WTC11 (cell line): ENCODE measurements at regions not wholly inside any gene's neighbourhood (a gene's known extent, or its start where the extent isn't known, plus 50 kb on each side); places are given as distances from the start of the nearest gene placed in this dataset.

ENCODE experiments used
- ATAC-seq: fragments of 200-7000 bp; cut with Tn5 transposase; 2 replicates; pipeline ENCODE4 v1.10.0; 2021; ENCODE audit warnings: mild to moderate bottlenecking, moderate library complexity
- CTCF ChIA-PET: fragments of 300-600 bp; sonication (Branson Sonifier 250); formaldehyde crosslinking; loops from one replicate; lab custom pipeline; 2021; ENCODE audit warnings: antibody characterized with exemption; lab: Charles Lee
- POLR2A ChIA-PET: fragments of 350-600 bp; sonication (Branson Sonifier 250); formaldehyde crosslinking; loops from one replicate; lab custom pipeline; 2021; ENCODE audit warnings: antibody characterized with exemption; lab: Charles Lee
- DNase-seq: peaks from one replicate; pipeline ENCODE4 v3.0.0; 2021; ENCODE audit warnings: low spot score
- H3K27ac Mint-ChIP-seq: 2 replicates; pipeline ENCODE4 v1.8.0; 2021; ENCODE audit warnings: mixed read lengths
- H3K27me3 Mint-ChIP-seq: 2 replicates; pipeline ENCODE4 v1.8.0; 2021; ENCODE audit warnings: low read depth, mild to moderate bottlenecking, moderate library complexity, mixed read lengths
- H3K36me3 Mint-ChIP-seq: 2 replicates; pipeline ENCODE4 v1.8.0; 2021; ENCODE audit warnings: mixed read lengths
- H3K4me1 Mint-ChIP-seq: 2 replicates; pipeline ENCODE4 v1.8.0; 2022; ENCODE audit warnings: mixed read lengths
- H3K4me3 Mint-ChIP-seq: 2 replicates; pipeline ENCODE4 v1.8.0; 2021; ENCODE audit warnings: mild to moderate bottlenecking, moderate library complexity, mixed read lengths
- H3K9me3 Mint-ChIP-seq: 2 replicates; pipeline ENCODE4 v1.8.0; 2021; ENCODE audit warnings: mixed read lengths
- CREM ChIP-seq: sonication (generic); formaldehyde crosslinking; IDR thresholded peaks from 2 replicates; pipeline ENCODE4 v1.8.1; 2022; ENCODE audit warnings: mild to moderate bottlenecking, missing genetic modification reagents, moderate library complexity
- ERG ChIP-seq: fragments of 250-450 bp; sonication (Bioruptor Pico); IDR thresholded peaks from 2 replicates; pipeline ENCODE4 v1.8.0; 2021; ENCODE audit warnings: mild to moderate bottlenecking
- GABPB1 ChIP-seq: sonication (generic); formaldehyde crosslinking; IDR thresholded peaks from 2 replicates; pipeline ENCODE4 v1.8.1; 2023; ENCODE audit warnings: mild to moderate bottlenecking, missing genetic modification reagents
- IRF1 ChIP-seq: sonication (generic); formaldehyde crosslinking; IDR thresholded peaks from 2 replicates; pipeline ENCODE4 v1.8.0; 2023; ENCODE audit warnings: missing genetic modification reagents
- JUN ChIP-seq: sonication (generic); formaldehyde crosslinking; IDR thresholded peaks from 2 replicates; pipeline ENCODE4 v1.8.0; 2023; ENCODE audit warnings: mild to moderate bottlenecking, missing genetic modification reagents
- KAT7 ChIP-seq: sonication (generic); formaldehyde crosslinking; IDR thresholded peaks from 2 replicates; pipeline ENCODE4 v1.8.1; 2023; ENCODE audit warnings: missing genetic modification reagents, mild to moderate bottlenecking, borderline replicate concordance
- ZBTB21 ChIP-seq: sonication (generic); formaldehyde crosslinking; IDR thresholded peaks from 2 replicates; pipeline ENCODE4 v1.8.1; 2023; ENCODE audit warnings: mild to moderate bottlenecking, missing genetic modification reagents, borderline replicate concordance
- ZMAT4 ChIP-seq: fragments of 250-450 bp; sonication (Bioruptor Pico); IDR thresholded peaks from 2 replicates; pipeline ENCODE4 v1.9.0; 2021; ENCODE audit warnings: mild to moderate bottlenecking
- ZNF281 ChIP-seq: sonication (generic); formaldehyde crosslinking; IDR thresholded peaks from 2 replicates; pipeline ENCODE4 v1.8.0; 2023; ENCODE audit warnings: mild to moderate bottlenecking, missing genetic modification reagents
- ZSCAN18 ChIP-seq: fragments of 250-450 bp; sonication (Bioruptor Pico); IDR thresholded peaks from 2 replicates; pipeline ENCODE4 v2.1.2; 2022; ENCODE audit warnings: mild to moderate bottlenecking, moderate library complexity
- TF ChIP-seq, protein P1 (sequence below): fragments of 250-450 bp; sonication (Bioruptor Pico); IDR thresholded peaks from 2 replicates; pipeline ENCODE4 v1.9.0; 2021; ENCODE audit warnings: mild to moderate bottlenecking, borderline replicate concordance
- TF ChIP-seq, protein P2 (sequence below): sonication (generic); formaldehyde crosslinking; IDR thresholded peaks from 2 replicates; pipeline ENCODE4 v1.8.1; 2022; ENCODE audit warnings: missing genetic modification reagents, borderline replicate concordance
- TF ChIP-seq, protein P3 (sequence below): sonication (generic); formaldehyde crosslinking; IDR thresholded peaks from 2 replicates; pipeline ENCODE4 v1.8.1; 2023; ENCODE audit warnings: mild to moderate bottlenecking, missing genetic modification reagents, moderate library complexity
- TF ChIP-seq, protein P4 (sequence below): sonication (generic); formaldehyde crosslinking; IDR thresholded peaks from 2 replicates; pipeline ENCODE4 v1.8.0; 2022; ENCODE audit warnings: mild to moderate bottlenecking, missing genetic modification reagents

DNA sequence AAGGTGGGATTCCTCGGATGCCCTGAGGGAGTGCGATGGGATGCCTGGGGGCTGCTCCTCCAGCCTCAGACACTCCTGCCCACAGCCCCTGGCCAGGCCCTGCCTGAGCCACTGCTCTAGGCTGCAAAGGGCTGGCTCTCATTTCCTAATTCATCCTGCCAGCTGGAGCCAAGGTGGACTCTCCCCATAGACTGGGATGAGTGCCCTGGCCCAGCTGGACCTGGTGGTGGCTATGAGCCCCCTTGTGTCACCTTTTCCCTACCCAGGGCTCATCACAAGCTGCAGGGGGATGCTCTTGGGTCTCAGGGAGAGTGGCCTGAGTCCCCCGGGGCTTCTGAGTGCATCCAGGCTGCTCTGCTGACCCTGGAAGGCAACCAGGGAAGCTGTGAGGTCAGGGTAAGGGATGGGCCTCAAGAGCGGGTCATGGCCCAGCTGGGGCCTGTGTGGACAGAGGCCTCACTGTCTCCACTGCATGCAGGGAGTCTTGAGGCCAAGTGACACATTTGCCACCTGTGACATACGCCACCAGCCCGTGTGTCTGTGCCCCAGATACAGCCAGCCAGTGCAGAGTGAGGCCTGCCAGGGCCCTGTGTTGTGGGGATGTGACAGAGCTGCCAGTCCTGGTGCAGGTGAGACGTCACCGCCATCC is 102.7 kb upstream of the IER5L start (continued):
- TF ChIP-seq, protein P1, sequence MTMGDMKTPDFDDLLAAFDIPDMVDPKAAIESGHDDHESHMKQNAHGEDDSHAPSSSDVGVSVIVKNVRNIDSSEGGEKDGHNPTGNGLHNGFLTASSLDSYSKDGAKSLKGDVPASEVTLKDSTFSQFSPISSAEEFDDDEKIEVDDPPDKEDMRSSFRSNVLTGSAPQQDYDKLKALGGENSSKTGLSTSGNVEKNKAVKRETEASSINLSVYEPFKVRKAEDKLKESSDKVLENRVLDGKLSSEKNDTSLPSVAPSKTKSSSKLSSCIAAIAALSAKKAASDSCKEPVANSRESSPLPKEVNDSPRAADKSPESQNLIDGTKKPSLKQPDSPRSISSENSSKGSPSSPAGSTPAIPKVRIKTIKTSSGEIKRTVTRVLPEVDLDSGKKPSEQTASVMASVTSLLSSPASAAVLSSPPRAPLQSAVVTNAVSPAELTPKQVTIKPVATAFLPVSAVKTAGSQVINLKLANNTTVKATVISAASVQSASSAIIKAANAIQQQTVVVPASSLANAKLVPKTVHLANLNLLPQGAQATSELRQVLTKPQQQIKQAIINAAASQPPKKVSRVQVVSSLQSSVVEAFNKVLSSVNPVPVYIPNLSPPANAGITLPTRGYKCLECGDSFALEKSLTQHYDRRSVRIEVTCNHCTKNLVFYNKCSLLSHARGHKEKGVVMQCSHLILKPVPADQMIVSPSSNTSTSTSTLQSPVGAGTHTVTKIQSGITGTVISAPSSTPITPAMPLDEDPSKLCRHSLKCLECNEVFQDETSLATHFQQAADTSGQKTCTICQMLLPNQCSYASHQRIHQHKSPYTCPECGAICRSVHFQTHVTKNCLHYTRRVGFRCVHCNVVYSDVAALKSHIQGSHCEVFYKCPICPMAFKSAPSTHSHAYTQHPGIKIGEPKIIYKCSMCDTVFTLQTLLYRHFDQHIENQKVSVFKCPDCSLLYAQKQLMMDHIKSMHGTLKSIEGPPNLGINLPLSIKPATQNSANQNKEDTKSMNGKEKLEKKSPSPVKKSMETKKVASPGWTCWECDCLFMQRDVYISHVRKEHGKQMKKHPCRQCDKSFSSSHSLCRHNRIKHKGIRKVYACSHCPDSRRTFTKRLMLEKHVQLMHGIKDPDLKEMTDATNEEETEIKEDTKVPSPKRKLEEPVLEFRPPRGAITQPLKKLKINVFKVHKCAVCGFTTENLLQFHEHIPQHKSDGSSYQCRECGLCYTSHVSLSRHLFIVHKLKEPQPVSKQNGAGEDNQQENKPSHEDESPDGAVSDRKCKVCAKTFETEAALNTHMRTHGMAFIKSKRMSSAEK (CRISPR knock-in tag), result no peak

DNA sequence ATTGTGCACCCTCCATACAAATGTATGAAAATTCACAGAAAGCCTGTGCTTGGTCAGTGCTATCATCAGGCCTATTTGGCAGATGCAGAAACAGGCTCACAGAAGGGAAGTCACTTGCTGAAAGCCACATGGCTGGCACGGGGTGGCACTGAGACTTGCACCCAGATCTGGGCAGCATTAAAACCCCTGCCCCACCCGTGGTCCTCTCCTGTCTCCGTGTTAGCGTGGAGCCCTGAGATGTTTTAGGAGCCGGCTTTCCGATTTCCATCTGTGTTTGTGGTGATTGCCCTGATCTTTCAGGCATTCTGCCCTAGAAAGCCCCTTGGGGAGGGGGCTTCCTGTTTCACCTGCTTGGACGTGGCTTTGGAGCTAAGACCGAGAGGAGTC is 102.2 kb upstream of the IER5L start:
- DNase-seq (no peak), ATAC-seq (no peak)
- no peak overlapping the region for H3K27ac Mint-ChIP-seq
- H3K4me1 Mint-ChIP-seq, result peaks cover 50% of the 10 kb centered on the region
- H3K27me3 Mint-ChIP-seq, result peaks cover 1% of the 10 kb centered on the region; the same call in 1 of the 2 replicates
- TF ChIP-seq ZBTB21 (CRISPR knock-in tag), result no peak
- no peak for TF ChIP-seq GABPB1
- TF ChIP-seq JUN (CRISPR knock-in tag), result no peak
- TF ChIP-seq, protein P2, sequence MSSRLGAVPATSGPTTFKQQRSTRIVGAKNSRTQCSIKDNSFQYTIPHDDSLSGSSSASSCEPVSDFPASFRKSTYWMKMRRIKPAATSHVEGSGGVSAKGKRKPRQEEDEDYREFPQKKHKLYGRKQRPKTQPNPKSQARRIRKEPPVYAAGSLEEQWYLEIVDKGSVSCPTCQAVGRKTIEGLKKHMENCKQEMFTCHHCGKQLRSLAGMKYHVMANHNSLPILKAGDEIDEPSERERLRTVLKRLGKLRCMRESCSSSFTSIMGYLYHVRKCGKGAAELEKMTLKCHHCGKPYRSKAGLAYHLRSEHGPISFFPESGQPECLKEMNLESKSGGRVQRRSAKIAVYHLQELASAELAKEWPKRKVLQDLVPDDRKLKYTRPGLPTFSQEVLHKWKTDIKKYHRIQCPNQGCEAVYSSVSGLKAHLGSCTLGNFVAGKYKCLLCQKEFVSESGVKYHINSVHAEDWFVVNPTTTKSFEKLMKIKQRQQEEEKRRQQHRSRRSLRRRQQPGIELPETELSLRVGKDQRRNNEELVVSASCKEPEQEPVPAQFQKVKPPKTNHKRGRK (CRISPR knock-in tag), result no peak
- TF ChIP-seq KAT7 (CRISPR knock-in tag), result no peak
- ChIA-PET POLR2A (no interaction called here), CTCF (no interaction called here)
- H3K4me3 Mint-ChIP-seq, result no peak overlapping the region
- H3K9me3 Mint-ChIP-seq, result no peaks in the 10 kb centered on the region
- no peaks in the 10 kb centered on the region for H3K36me3 Mint-ChIP-seq

DNA sequence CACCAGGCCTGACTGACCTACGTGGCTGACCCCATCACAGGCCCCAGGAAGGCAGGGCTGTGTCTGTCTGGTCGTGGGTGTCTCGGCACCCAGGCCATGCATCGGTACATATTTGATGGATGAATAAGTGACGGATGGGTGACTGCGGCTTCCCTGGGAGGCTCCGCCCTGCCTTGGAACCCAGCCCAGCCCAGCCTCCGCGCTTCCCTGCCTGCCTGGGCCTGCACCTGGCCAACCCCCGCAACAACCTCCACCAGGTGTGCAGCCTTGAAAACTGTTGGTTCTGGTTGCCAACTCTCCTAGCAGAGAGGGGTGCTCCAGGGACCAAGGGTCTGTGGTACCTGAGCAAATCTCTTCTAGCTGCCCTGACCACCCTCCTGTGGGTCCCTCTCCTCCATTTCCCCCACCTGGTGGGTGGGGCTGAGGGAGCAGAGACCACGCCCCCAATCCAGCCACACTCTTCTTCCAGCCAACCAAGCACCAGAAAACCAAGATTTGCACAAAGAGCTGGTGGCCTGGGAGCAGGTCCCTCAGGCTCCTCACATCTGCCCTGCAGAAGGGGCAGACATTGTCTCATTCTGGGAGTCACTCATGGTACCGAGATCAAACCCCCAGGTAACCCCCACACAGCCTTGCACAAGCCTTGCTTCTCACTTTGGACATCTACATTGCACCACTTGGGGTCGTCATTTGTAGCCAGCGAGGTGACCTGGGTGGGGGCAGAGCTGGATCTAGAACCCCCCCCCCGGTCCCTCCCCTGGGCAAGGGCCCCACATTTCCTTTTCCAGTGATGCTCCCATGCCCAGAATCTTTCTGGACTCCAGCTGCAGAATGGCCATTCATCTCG is 100.6 kb upstream of the IER5L start:
- peak overlapping the region; percentile 78; the same call in 1 of the 2 replicates for H3K27ac Mint-ChIP-seq
- DNase-seq (peak; percentile 63), ATAC-seq (peak; percentile 60)
- POLR2A ChIA-PET, result no interaction called here
- H3K4me1 Mint-ChIP-seq, result peaks cover 52% of the 10 kb centered on the region
- no peaks in the 10 kb centered on the region for H3K9me3 Mint-ChIP-seq
- H3K27me3 Mint-ChIP-seq, result peaks cover 3% of the 10 kb centered on the region; the same call in 1 of the 2 replicates
- H3K36me3 Mint-ChIP-seq, result no peaks in the 10 kb centered on the region
- CTCF ChIA-PET, result interaction anchor here (1.3 to 2.0 kb wide), 3 partner anchors 44 to 147 kb away, joined by 3 to 6 read pairs (median 4); no protein-coding TSS in a partner anchor
- H3K4me3 Mint-ChIP-seq, result peak overlapping the region; percentile 22
- TF ChIP-seq, protein P3, sequence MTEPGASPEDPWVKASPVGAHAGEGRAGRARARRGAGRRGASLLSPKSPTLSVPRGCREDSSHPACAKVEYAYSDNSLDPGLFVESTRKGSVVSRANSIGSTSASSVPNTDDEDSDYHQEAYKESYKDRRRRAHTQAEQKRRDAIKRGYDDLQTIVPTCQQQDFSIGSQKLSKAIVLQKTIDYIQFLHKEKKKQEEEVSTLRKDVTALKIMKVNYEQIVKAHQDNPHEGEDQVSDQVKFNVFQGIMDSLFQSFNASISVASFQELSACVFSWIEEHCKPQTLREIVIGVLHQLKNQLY (CRISPR knock-in tag), result no peak
- no peak for TF ChIP-seq ZMAT4
- TF ChIP-seq ERG (CRISPR knock-in tag), result no peak
- TF ChIP-seq CREM (CRISPR knock-in tag), result no peak
- no peak for TF ChIP-seq ZNF281
- TF ChIP-seq, protein P4, sequence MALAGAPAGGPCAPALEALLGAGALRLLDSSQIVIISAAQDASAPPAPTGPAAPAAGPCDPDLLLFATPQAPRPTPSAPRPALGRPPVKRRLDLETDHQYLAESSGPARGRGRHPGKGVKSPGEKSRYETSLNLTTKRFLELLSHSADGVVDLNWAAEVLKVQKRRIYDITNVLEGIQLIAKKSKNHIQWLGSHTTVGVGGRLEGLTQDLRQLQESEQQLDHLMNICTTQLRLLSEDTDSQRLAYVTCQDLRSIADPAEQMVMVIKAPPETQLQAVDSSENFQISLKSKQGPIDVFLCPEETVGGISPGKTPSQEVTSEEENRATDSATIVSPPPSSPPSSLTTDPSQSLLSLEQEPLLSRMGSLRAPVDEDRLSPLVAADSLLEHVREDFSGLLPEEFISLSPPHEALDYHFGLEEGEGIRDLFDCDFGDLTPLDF (CRISPR knock-in tag), result no peak
- no peak for TF ChIP-seq IRF1
- TF ChIP-seq ZSCAN18, result no peak
